Kidney (tissue), 13 donors: ENCODE measurements at regions not wholly inside any gene's neighbourhood (a gene's known extent, or its start where the extent isn't known, plus 50 kb on each side); places are given as distances from the start of the nearest gene placed in this dataset.

ENCODE experiments used
- DNase-seq, 5 donors: peaks; one replicate each; pipeline ENCODE4 v3.0.0-alpha.2; 2013 to 2020
- FAIRE-seq: peaks from 2 replicates; lab custom pipeline; 2012; peaks lifted over from hg19 to GRCh38; lab: Jason Lieb, UNC
- H3K27ac ChIP-seq, 2 donors: one replicate each; pipeline ENCODE4 v1.7.0; 2013; ENCODE audit warnings: low read depth in 2 of 2, low read length in 2 of 2, inconsistent platforms in 1 of 2
- H3K27me3 ChIP-seq: one replicate; pipeline ENCODE4 v1.7.1; 2013; ENCODE audit warnings: low read length, inconsistent platforms; ENCODE audit not compliant: control insufficient read depth, insufficient read depth
- H3K36me3 ChIP-seq, 3 donors: one replicate each; pipeline versions ENCODE4 v1.7.0 to v1.7.1; 2013; ENCODE audit warnings: low read length in 3 of 3, control low read depth in 1 of 3, inconsistent platforms in 1 of 3; ENCODE audit not compliant: insufficient read depth in 3 of 3, control insufficient read depth in 2 of 3
- H3K4me1 ChIP-seq, 3 donors: one replicate each; pipeline versions ENCODE4 v1.7.0 to v1.7.1; 2013; ENCODE audit warnings: low read length in 3 of 3, inconsistent platforms in 1 of 3, low read depth in 1 of 3; ENCODE audit not compliant: control insufficient read depth in 2 of 3, insufficient read depth in 2 of 3
- H3K4me3 ChIP-seq, 3 donors: one replicate each; pipeline versions ENCODE4 v1.7.0 to v1.8.1; 2013; ENCODE audit warnings: low read length in 3 of 3, control low read depth in 1 of 3, inconsistent platforms in 1 of 3
- H3K9ac ChIP-seq, 3 donors: one replicate each; pipeline versions ENCODE4 v1.7.0 to v1.7.1; 2013; ENCODE audit warnings: low read length in 3 of 3, control low read depth in 1 of 3, inconsistent platforms in 1 of 3
- H3K9me3 ChIP-seq, 3 donors: one replicate each; pipeline versions ENCODE4 v1.7.0 to v1.7.1; 2013; ENCODE audit warnings: low read length in 3 of 3, control low read depth in 1 of 3, inconsistent platforms in 1 of 3; ENCODE audit not compliant: control insufficient read depth in 2 of 3, insufficient read depth in 1 of 3
- intact Hi-C: fragments of 100-400 bp; cut with DNase I; formaldehyde crosslinking; loops from one replicate; pipeline ENCODE4 v1.11.1; 2022
- TF ChIP-seq, protein P1 (sequence below): IDR thresholded peaks from 3 replicates; pipeline ENCODE4 v1.5.1; 2012; ENCODE audit warnings: mild to moderate bottlenecking, moderate library complexity, borderline replicate concordance; ENCODE audit not compliant: insufficient read depth; ENCODE audit errors: extremely low read depth
- donor health status: control.
- donor health status: control.
- donor health status: control.
- donor health status: control.
- donor health status: control.
- donor health status: DM: yes; HTN: yes; CAD: no.
- donor health status: Normal renal cell carcinoma (clear cell type).

DNA sequence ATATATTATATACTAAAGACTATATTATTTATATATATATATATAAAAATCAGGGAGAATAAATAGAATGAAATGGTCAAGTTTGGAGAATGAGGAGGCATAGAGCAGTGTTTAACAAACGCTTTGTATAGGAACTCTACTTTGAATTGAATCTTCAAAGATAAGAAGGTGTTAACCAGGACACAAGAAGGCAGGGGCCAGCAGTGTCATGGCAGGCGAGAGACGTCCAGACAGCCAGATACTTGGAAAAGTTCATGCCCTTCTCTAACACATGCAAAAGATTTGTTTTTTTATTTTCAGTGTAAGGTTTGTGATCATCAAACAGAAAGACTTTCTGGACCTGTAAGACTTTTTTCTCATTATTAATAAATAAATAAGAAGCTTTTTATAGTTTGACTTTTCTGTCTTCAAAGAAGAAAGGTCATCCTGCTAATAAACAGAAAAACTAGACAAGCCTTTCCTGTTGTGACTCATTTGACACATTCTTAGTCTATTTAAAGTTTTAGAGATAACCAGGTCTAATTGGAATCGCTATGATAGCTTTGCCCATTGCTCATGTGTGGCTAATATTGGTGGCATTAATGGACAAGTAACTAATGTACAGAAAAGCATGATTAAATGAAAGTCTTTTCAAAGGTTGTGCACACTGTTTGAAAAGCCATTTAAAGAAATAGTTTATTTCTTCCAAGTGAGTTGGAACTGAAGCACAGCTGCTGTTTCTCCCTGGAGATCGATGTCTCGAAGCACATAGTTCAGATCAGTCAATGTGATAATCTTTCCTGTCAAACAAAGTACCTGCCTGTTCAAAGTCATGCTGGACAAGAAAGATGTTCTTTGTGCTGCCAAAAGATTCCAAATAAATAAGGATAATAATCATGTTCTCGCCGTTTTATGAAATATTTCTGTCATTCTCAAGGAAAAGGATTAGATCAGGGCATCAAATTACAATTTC is 420.4 kb upstream of the OPRM1 start:
- Histone ChIP-seq H3K9me3 (no peaks in the 10 kb centered on the region), H3K4me1 (no peaks in the 10 kb centered on the region), H3K36me3 (no peaks in the 10 kb centered on the region), H3K4me3 (no peak overlapping the region), H3K27me3 (no peaks in the 10 kb centered on the region), H3K9ac (no peak overlapping the region), H3K27ac (no peak overlapping the region)
- FAIRE-seq, result no peak
- TF ChIP-seq, protein P1, sequence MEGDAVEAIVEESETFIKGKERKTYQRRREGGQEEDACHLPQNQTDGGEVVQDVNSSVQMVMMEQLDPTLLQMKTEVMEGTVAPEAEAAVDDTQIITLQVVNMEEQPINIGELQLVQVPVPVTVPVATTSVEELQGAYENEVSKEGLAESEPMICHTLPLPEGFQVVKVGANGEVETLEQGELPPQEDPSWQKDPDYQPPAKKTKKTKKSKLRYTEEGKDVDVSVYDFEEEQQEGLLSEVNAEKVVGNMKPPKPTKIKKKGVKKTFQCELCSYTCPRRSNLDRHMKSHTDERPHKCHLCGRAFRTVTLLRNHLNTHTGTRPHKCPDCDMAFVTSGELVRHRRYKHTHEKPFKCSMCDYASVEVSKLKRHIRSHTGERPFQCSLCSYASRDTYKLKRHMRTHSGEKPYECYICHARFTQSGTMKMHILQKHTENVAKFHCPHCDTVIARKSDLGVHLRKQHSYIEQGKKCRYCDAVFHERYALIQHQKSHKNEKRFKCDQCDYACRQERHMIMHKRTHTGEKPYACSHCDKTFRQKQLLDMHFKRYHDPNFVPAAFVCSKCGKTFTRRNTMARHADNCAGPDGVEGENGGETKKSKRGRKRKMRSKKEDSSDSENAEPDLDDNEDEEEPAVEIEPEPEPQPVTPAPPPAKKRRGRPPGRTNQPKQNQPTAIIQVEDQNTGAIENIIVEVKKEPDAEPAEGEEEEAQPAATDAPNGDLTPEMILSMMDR, result no peak
- no peak for DNase-seq
- intact Hi-C loops, result no loop called here

DNA sequence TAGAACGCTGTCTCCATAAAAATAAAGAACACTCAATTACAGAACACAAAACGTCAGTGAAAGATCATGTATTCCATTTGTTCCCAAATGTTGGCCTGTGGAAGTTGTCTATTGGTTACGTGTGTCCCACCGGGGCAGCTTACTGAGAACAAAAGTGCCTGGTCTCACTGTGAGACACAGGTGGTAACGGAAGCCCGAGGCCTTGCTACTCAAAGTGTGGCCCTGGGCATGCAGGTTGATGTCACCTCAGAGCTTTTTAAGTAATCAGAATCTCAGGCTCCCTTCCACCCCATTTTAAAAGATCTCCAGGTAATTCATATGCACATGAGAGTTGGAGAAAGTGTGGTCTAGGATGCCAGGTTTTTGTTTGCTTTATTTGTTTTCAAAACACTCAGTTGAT is 422.5 kb upstream of the OPRM1 start:
- no peak for DNase-seq
- Histone ChIP-seq H3K4me3 (no peak overlapping the region), H3K36me3 (no peaks in the 10 kb centered on the region), H3K27ac (no peak overlapping the region), H3K9me3 (no peaks in the 10 kb centered on the region), H3K27me3 (no peaks in the 10 kb centered on the region), H3K4me1 (no peaks in the 10 kb centered on the region), H3K9ac (no peak overlapping the region)
- intact Hi-C loops, result no loop called here
- TF ChIP-seq, protein P1, result no peak
- no peak for FAIRE-seq

DNA sequence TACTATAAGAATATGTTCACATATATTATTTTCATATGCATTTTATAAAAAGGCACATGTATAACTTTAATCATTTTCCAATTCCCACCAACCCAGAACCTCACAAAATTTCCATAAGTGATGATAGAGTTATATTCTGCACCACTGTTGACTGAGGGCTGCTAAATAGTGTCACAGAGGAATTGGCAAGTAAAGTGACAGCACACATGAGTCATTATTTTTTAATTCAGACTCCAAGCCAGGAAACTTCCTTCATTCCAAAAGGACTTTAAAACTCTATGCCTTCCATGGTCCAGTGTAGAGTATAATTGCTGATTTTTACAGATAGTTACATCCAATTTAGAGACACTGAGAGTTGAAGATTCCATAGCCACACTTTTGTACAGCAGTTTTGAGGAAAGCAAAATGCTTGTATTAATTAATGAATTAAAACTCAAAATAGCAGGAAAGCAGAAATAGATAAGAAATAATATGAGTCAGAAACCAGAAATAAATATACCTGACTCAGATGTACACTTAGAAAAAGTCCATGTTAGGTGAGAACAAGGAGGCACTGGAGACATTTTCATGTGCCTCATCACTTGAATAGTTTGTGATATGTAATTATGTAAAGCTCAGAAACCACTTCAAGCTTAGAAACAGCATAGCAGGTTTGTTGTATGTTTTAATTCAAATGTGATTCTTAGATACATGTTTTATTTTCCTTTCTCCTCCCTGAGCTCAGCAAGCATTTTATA is 425.2 kb upstream of the OPRM1 start:
- no peaks in the 10 kb centered on the region for H3K4me1 ChIP-seq
- no peaks in the 10 kb centered on the region for H3K36me3 ChIP-seq
- TF ChIP-seq, protein P1, result no peak
- no peak for FAIRE-seq
- no peaks in the 10 kb centered on the region for H3K9me3 ChIP-seq
- H3K27me3 ChIP-seq, result no peaks in the 10 kb centered on the region
- intact Hi-C loops, result no loop called here
- H3K27ac ChIP-seq, result no peak overlapping the region
- H3K9ac ChIP-seq, result no peak overlapping the region
- H3K4me3 ChIP-seq, result no peak overlapping the region
- DNase-seq, result no peak
